Neural progenitor cell (in vitro differentiated cells): ENCODE measurements at regions not wholly inside any gene's neighbourhood (a gene's known extent, or its start where the extent isn't known, plus 50 kb on each side); places are given as distances from the start of the nearest gene placed in this dataset.
A peak's percentile ranks its signal among the peaks of the same experiment; 100 is the strongest.

Experiments used
- DNase-seq: peaks from one replicate; pipeline ENCODE4 v3.0.0-alpha.2; 2016; ENCODE audit warnings: low spot score
- H2AFZ ChIP-seq: fragments of 200-600 bp; sonication (generic); replicated peaks from 2 replicates; pipeline ENCODE4 v1.6.1; 2016; ENCODE audit warnings: antibody characterized with exemption
- H3F3A ChIP-seq: fragments of 200-600 bp; sonication (generic); 2 replicates; pipeline ENCODE4 v1.6.1; 2016; ENCODE audit warnings: antibody characterized with exemption, low read depth
- H3K27ac ChIP-seq: fragments of 200-600 bp; sonication (generic); 2 replicates; pipeline ENCODE4 v1.5.1; 2016; ENCODE audit warnings: mild to moderate bottlenecking
- H3K27me3 ChIP-seq: fragments of 200-600 bp; sonication (generic); 2 replicates; pipeline ENCODE4 v1.6.1; 2016; ENCODE audit warnings: mild to moderate bottlenecking, moderate library complexity
- H3K36me3 ChIP-seq: fragments of 200-600 bp; sonication (generic); 2 replicates; pipeline ENCODE4 v1.5.1; 2016
- H3K4me1 ChIP-seq: fragments of 200-600 bp; sonication (generic); 2 replicates; pipeline ENCODE4 v1.6.1; 2016; ENCODE audit warnings: mixed run types
- H3K4me2 ChIP-seq: fragments of 200-600 bp; sonication (generic); 2 replicates; pipeline ENCODE4 v1.6.1; 2016
- H3K4me3 ChIP-seq: fragments of 200-600 bp; sonication (generic); 2 replicates; pipeline ENCODE4 v1.5.1; 2016
- H3K79me2 ChIP-seq: fragments of 200-600 bp; sonication (generic); 2 replicates; pipeline ENCODE4 v1.6.1; 2016; ENCODE audit warnings: low read depth
- H3K9ac ChIP-seq: fragments of 200-600 bp; sonication (generic); 2 replicates; pipeline ENCODE4 v1.6.1; 2016
- H3K9me3 ChIP-seq: fragments of 200-600 bp; sonication (generic); 2 replicates; pipeline ENCODE4 v1.5.1; 2016; ENCODE audit warnings: low read depth
- H4K20me1 ChIP-seq: fragments of 200-600 bp; sonication (generic); 2 replicates; pipeline ENCODE4 v1.6.1; 2016; ENCODE audit warnings: low read depth
- H3K27ac Mint-ChIP-seq: 3 replicates; pipeline ENCODE4 v1.8.0; 2021; ENCODE audit warnings: mixed read lengths
- H3K27me3 Mint-ChIP-seq: 2 replicates; pipeline ENCODE4 v1.8.0; 2022; ENCODE audit warnings: low read depth, mild to moderate bottlenecking, inconsistent platforms, moderate library complexity, mixed read lengths; ENCODE audit not compliant: insufficient read depth
- H3K36me3 Mint-ChIP-seq: 3 replicates; pipeline ENCODE4 v1.8.0; 2021; ENCODE audit warnings: mixed read lengths
- H3K4me1 Mint-ChIP-seq: 3 replicates; pipeline ENCODE4 v1.8.0; 2021; ENCODE audit warnings: mixed read lengths
- H3K4me3 Mint-ChIP-seq: 3 replicates; pipeline ENCODE4 v1.8.0; 2021; ENCODE audit warnings: mild to moderate bottlenecking, moderate library complexity, mixed read lengths
- H3K9me3 Mint-ChIP-seq: 3 replicates; pipeline ENCODE4 v1.8.0; 2020; ENCODE audit warnings: mixed read lengths
- CTCF ChIP-seq: fragments of 200-600 bp; sonication (generic); IDR thresholded peaks from 2 replicates; pipeline ENCODE4 v1.5.1; 2017; ENCODE audit warnings: antibody characterized with exemption, mild to moderate bottlenecking
- EZH2 ChIP-seq: fragments of 200-600 bp; sonication (generic); IDR thresholded peaks from 2 replicates; pipeline ENCODE4 v1.6.1; 2017; ENCODE audit warnings: antibody characterized with exemption, mild to moderate bottlenecking, moderate library complexity
- EZH2phosphoT487 ChIP-seq: fragments of 200-600 bp; sonication (generic); IDR thresholded peaks from 2 replicates; pipeline ENCODE4 v1.6.1; 2017; ENCODE audit warnings: antibody characterized with exemption

DNA sequence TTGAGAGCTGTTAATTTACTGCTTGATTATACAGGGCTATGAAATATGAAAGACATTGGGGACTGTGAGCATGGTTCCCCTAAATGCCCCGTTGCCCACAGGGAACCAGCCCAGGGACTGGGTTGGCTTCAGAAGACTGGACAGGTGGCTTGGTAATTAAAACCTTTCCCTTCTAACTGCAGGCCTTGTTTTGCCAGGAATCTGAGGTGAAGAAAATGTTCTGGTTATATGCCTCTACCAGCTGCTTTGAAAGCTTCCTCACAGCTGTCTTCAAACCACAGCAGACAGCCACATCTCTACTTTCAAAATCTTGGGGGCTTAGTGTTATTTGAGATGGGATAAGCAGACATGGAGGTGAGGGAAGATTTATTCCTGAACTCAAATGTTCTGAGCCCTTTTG, 153.3 kb upstream of the SPRY4 start:
- no peaks in the 10 kb centered on the region for H3K79me2 ChIP-seq
- Mint-ChIP-seq H3K36me3 (peaks cover 6% of the 10 kb centered on the region), H3K27ac (no peak overlapping the region), H3K9me3 (peaks cover 22% of the 10 kb centered on the region), H3K27me3 (peaks cover 3% of the 10 kb centered on the region), H3K4me1 (peaks cover 31% of the 10 kb centered on the region), H3K4me3 (no peak overlapping the region)
- H3K9me3 ChIP-seq: no peaks in the 10 kb centered on the region
- H3K4me2 ChIP-seq: no peak overlapping the region
- no peak overlapping the region for H3K27ac ChIP-seq
- no peak for DNase-seq
- no peak overlapping the region for H3K4me3 ChIP-seq
- TF ChIP-seq EZH2: no peak
- no peak for TF ChIP-seq CTCF
- no peak for TF ChIP-seq EZH2phosphoT487
- H3K9ac ChIP-seq: no peak overlapping the region
- no peaks in the 10 kb centered on the region for H3K36me3 ChIP-seq
- no peaks in the 10 kb centered on the region for H3F3A ChIP-seq
- H3K27me3 ChIP-seq: peaks cover 7% of the 10 kb centered on the region
- H3K4me1 ChIP-seq: peaks cover 11% of the 10 kb centered on the region
- no peaks in the 10 kb centered on the region for H4K20me1 ChIP-seq
- no peak overlapping the region for H2AFZ ChIP-seq

DNA sequence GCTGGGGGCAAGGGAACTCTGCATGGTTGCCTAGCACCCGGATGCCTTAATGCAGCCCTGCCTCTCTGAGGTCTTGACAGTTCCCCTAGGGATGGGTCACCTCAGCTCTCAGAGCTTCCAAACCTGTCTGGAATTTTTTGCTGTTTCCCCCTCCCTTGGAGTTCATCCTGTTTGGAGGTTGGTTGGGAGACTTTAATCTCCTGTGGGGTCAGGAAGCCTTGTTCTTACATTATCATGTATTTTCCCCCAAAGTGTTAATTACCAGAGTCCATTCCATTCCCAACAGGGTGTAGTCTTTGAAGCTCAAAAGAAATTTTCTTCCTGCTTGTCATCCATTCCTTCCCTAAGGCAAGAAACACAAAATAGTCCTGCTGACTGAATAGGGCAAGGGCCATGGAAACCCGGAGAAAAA, 150.3 kb upstream of the SPRY4 start:
- Histone ChIP-seq H3K27ac (no peak overlapping the region), H3F3A (no peaks in the 10 kb centered on the region), H3K9me3 (no peaks in the 10 kb centered on the region), H3K4me1 (peaks cover 11% of the 10 kb centered on the region), H3K79me2 (no peaks in the 10 kb centered on the region), H3K27me3 (no peaks in the 10 kb centered on the region), H3K9ac (no peak overlapping the region), H3K36me3 (no peaks in the 10 kb centered on the region), H3K4me2 (no peak overlapping the region), H3K4me3 (no peak overlapping the region), H2AFZ (no peak overlapping the region), H4K20me1 (no peaks in the 10 kb centered on the region)
- peak; percentile 20 for DNase-seq
- peaks cover 47% of the 10 kb centered on the region for H3K4me1 Mint-ChIP-seq
- H3K4me3 Mint-ChIP-seq: no peak overlapping the region
- H3K27me3 Mint-ChIP-seq: peaks cover 3% of the 10 kb centered on the region
- TF ChIP-seq CTCF (no peak), EZH2phosphoT487 (no peak), EZH2 (no peak)
- peaks cover 19% of the 10 kb centered on the region for H3K9me3 Mint-ChIP-seq
- no peak overlapping the region for H3K27ac Mint-ChIP-seq
- peaks cover 6% of the 10 kb centered on the region for H3K36me3 Mint-ChIP-seq

DNA sequence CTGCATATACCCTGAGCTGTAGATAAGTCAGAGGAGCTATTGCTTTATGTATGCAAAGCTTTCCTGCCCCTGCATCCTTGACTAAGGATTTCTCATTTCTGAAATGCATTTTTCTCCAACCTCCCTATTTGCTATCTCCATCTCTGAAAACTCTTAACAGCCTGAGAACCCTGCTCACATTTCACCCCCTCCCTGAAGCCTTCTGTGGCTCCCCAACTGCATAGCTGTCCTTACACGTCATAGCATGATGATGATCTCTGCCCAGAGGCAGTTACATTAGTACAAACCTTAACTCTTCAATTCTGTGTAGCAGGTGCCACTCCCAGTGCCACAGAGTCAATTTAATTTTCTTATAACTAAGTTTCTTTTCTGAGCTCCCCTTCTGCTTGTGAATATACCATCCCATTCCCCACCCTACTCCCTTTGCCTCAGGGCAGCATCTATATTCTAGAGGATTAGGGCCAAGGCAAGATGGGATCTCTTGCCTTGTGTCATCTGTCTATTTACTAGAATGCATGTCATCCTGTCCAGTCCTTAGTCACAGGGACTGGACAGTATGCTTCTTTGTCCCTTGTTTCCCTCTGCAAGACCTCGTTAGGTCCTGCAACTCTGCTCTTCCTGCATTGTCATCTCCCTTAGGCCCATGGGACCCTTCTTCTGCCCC, 149.7 kb upstream of the SPRY4 start:
- H3K9me3 ChIP-seq: no peaks in the 10 kb centered on the region
- Mint-ChIP-seq H3K27ac (peak overlapping the region; percentile 26), H3K36me3 (peaks cover 6% of the 10 kb centered on the region), H3K4me1 (peaks cover 47% of the 10 kb centered on the region), H3K4me3 (no peak overlapping the region), H3K27me3 (peaks cover 3% of the 10 kb centered on the region), H3K9me3 (peaks cover 14% of the 10 kb centered on the region)
- no peak overlapping the region for H3K27ac ChIP-seq
- H3K27me3 ChIP-seq: no peaks in the 10 kb centered on the region
- peaks cover 11% of the 10 kb centered on the region for H3K4me1 ChIP-seq
- no peak overlapping the region for H3K4me2 ChIP-seq
- H3K79me2 ChIP-seq: no peaks in the 10 kb centered on the region
- H3K4me3 ChIP-seq: no peak overlapping the region
- H3K36me3 ChIP-seq: no peaks in the 10 kb centered on the region
- no peaks in the 10 kb centered on the region for H4K20me1 ChIP-seq
- TF ChIP-seq EZH2phosphoT487 (no peak), CTCF (no peak), EZH2 (no peak)
- no peaks in the 10 kb centered on the region for H3F3A ChIP-seq
- no peak for DNase-seq
- no peak overlapping the region for H2AFZ ChIP-seq
- H3K9ac ChIP-seq: no peak overlapping the region
